ENCODE measurements at regions not wholly inside any gene's neighbourhood (a gene's known extent, or its start where the extent isn't known, plus 50 kb on each side); places are given as distances from the start of the nearest gene placed in this dataset.

DNA sequence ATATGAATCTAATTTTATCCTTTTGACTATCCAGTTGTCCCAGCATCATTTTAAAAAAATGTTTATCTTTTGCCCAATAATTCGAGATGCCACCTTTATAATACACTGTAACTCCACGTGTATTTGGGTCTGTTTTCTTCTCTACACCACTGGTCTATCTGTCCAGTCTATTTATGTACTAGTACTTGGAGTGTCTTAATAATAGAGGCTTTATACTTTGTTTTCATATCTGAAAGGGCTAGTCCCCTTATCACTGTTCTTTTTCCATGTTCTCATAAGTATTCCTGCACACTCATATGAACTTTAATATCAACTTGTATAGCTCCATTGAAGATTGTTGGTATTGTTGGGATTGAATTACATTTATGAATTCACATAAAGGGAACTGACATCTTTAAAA lies 101.1 kb upstream of the RMP24 start:
- Histone ChIP-seq H3K9me3 (ENCODE audit: control extremely low read depth in 1 of 3, control insufficient read depth in 2 of 3, insufficient read depth in 1 of 3, low read length in 2 of 3) (peaks cover 0 to 13% (median 11%) of the 10 kb centered on the region in 3 donors), H3K4me2 (replicated peaks; ENCODE audit: low read depth, low read length, poor library complexity, severe bottlenecking) (no peak overlapping the region), H3K9ac (ENCODE audit: low read length) (no peak overlapping the region), H3K4me1 (ENCODE audit: control insufficient read depth in 2 of 2, insufficient read depth in 2 of 2, low read length in 2 of 2) (no peaks in the 10 kb centered on the region), H3K4me3 (ENCODE audit: control extremely low read depth in 1 of 5, extremely low read depth in 1 of 5, insufficient read depth in 1 of 5, low read depth in 2 of 5, low read length in 4 of 5) (no peak overlapping the region), H3K79me2 (ENCODE audit: control insufficient read depth, insufficient read depth, low read length) (no peaks in the 10 kb centered on the region), H2AFZ (ENCODE audit: insufficient read depth, low read depth, low read length, poor library complexity, severe bottlenecking) (no peak overlapping the region), H3K27me3 (replicated peaks in 1 of 4; ENCODE audit: control extremely low read depth in 1 of 4, control insufficient read depth in 3 of 4, insufficient read depth in 4 of 4, low read length in 3 of 4) (peaks cover 0 to 9% (median 6%) of the 10 kb centered on the region in 4 experiments), H4K20me1 (ENCODE audit: control insufficient read depth, insufficient read depth, low read length, poor library complexity, severe bottlenecking) (no peaks in the 10 kb centered on the region), H3K36me3 (replicated peaks in 1 of 2; ENCODE audit: control extremely low read depth in 1 of 2, control insufficient read depth in 1 of 2, extremely low read depth in 1 of 2, insufficient read depth in 2 of 2, low read length in 1 of 2) (no peaks in the 10 kb centered on the region), H3K27ac (ENCODE audit: low read length in 2 of 2) (no peak overlapping the region)
- Mint-ChIP-seq H3K27me3 (peaks cover 16% of the 10 kb centered on the region), H3K27ac (no peak overlapping the region), H3K9me3 (ENCODE audit: insufficient read depth) (no peaks in the 10 kb centered on the region), H3K4me1 (no peaks in the 10 kb centered on the region), H3K4me3 (no peak overlapping the region)
- WGBS (ENCODE audit: insufficient coverage): no CpG with 5 or more reads among the region's 2 CpGs
- TF ChIP-seq, protein P1, sequence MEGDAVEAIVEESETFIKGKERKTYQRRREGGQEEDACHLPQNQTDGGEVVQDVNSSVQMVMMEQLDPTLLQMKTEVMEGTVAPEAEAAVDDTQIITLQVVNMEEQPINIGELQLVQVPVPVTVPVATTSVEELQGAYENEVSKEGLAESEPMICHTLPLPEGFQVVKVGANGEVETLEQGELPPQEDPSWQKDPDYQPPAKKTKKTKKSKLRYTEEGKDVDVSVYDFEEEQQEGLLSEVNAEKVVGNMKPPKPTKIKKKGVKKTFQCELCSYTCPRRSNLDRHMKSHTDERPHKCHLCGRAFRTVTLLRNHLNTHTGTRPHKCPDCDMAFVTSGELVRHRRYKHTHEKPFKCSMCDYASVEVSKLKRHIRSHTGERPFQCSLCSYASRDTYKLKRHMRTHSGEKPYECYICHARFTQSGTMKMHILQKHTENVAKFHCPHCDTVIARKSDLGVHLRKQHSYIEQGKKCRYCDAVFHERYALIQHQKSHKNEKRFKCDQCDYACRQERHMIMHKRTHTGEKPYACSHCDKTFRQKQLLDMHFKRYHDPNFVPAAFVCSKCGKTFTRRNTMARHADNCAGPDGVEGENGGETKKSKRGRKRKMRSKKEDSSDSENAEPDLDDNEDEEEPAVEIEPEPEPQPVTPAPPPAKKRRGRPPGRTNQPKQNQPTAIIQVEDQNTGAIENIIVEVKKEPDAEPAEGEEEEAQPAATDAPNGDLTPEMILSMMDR (IDR thresholded peaks at IDR 0.05): no peak
- TF ChIP-seq EZH2 (IDR thresholded peaks at IDR 0.05; ENCODE audit: borderline replicate concordance, insufficient read depth, low read depth, low read length, poor library complexity, severe bottlenecking): no peak
- ATAC-seq (ENCODE audit: low read depth) (no peak), DNase-seq (no peak)
- CTCF ChIA-PET: no interaction called here
- POLR2A ChIA-PET: no interaction called here
- intact Hi-C loops (cut with micrococcal nuclease): no loop called here

DNA sequence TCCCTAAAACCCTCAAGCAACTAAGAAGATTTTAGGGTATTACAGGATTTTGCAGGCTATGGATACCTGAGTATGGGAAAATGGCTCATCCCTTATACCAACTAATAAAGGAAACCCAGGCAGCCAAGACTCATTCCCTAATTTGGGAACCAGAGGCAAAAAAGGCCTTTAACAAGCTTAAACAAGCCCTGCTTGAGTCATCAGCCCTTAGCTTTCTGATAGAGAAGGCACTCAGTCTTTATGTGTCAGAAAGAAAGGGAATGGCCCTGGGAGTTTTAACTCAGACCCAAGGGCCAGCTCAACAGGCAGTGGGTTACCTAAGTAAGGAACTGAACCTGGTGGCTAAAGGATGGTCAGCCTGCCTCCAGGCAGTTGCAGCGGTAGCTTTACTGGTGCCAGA lies 96.9 kb upstream of the RMP24 start:
- H3K4me1 ChIP-seq (ENCODE audit: control insufficient read depth in 2 of 2, insufficient read depth in 2 of 2, low read length in 2 of 2): no peaks in the 10 kb centered on the region
- DNase-seq: no peak
- no peak overlapping the region for H3K4me3 Mint-ChIP-seq
- no peak overlapping the region for H3K27ac ChIP-seq (ENCODE audit: low read length in 2 of 2)
- H2AFZ ChIP-seq (ENCODE audit: insufficient read depth, low read depth, low read length, poor library complexity, severe bottlenecking): no peak overlapping the region
- peaks cover 26% of the 10 kb centered on the region for H3K27me3 Mint-ChIP-seq
- H3K79me2 ChIP-seq (ENCODE audit: control insufficient read depth, insufficient read depth, low read length): no peaks in the 10 kb centered on the region
- no peaks in the 10 kb centered on the region for H3K36me3 ChIP-seq (replicated peaks in 1 of 2; ENCODE audit: control extremely low read depth in 1 of 2, control insufficient read depth in 1 of 2, extremely low read depth in 1 of 2, insufficient read depth in 2 of 2, low read length in 1 of 2)
- intact Hi-C loops (cut with micrococcal nuclease): no loop called here
- H3K4me3 ChIP-seq (ENCODE audit: control extremely low read depth in 1 of 5, extremely low read depth in 1 of 5, insufficient read depth in 1 of 5, low read depth in 2 of 5, low read length in 4 of 5): no peak overlapping the region
- ATAC-seq (ENCODE audit: low read depth): no peak
- no peak for TF ChIP-seq EZH2 (IDR thresholded peaks at IDR 0.05; ENCODE audit: borderline replicate concordance, insufficient read depth, low read depth, low read length, poor library complexity, severe bottlenecking)
- TF ChIP-seq, protein P1 (IDR thresholded peaks at IDR 0.05): no peak
- CTCF ChIA-PET: interaction anchor here (2.0 kb wide), 1 partner anchor 119 kb away, joined by 6 read pairs; no protein-coding TSS in a partner anchor
- no peaks in the 10 kb centered on the region for H3K9me3 Mint-ChIP-seq (ENCODE audit: insufficient read depth)
- no peak overlapping the region for H3K27ac Mint-ChIP-seq
- POLR2A ChIA-PET: no interaction called here
- H3K9ac ChIP-seq (ENCODE audit: low read length): no peak overlapping the region
- no CpG with 5 or more reads among the region's 1 CpG for WGBS (ENCODE audit: insufficient coverage)
- peaks cover 0 to 12% (median 4%) of the 10 kb centered on the region in 4 experiments for H3K27me3 ChIP-seq (replicated peaks in 1 of 4; ENCODE audit: control extremely low read depth in 1 of 4, control insufficient read depth in 3 of 4, insufficient read depth in 4 of 4, low read length in 3 of 4)
- no peak overlapping the region for H3K4me2 ChIP-seq (replicated peaks; ENCODE audit: low read depth, low read length, poor library complexity, severe bottlenecking)
- H4K20me1 ChIP-seq (ENCODE audit: control insufficient read depth, insufficient read depth, low read length, poor library complexity, severe bottlenecking): no peaks in the 10 kb centered on the region
- no peaks in the 10 kb centered on the region for H3K4me1 Mint-ChIP-seq
- H3K9me3 ChIP-seq (ENCODE audit: control extremely low read depth in 1 of 3, control insufficient read depth in 2 of 3, insufficient read depth in 1 of 3, low read length in 2 of 3): peaks cover 0 to 13% (median 11%) of the 10 kb centered on the region in 3 donors

Data from B cell (primary cell).